WERI-Rb-1 (cell line): ENCODE measurements at regions not wholly inside any gene's neighbourhood (a gene's known extent, or its start where the extent isn't known, plus 50 kb on each side); places are given as distances from the start of the nearest gene placed in this dataset.
A peak's percentile ranks its signal among the peaks of the same experiment; 100 is the strongest.

ENCODE experiments used
- DNase-seq: peaks from one replicate; pipeline ENCODE4 v3.0.0-alpha.2; 2020
- H3K27ac ChIP-seq: fragments of 250-450 bp; sonication (Bioruptor Pico); 2 replicates; pipeline ENCODE4 v1.5.1; 2020; ENCODE audit warnings: mild to moderate bottlenecking, moderate library complexity
- H3K27me3 ChIP-seq: fragments of 250-450 bp; sonication (Bioruptor Pico); 2 replicates; pipeline ENCODE4 v1.5.1; 2021; ENCODE audit warnings: mild to moderate bottlenecking, low read depth, moderate library complexity; ENCODE audit not compliant: insufficient read depth, severe bottlenecking
- H3K36me3 ChIP-seq: fragments of 250-450 bp; sonication (Bioruptor Pico); 2 replicates; pipeline ENCODE4 v1.5.1; 2020; ENCODE audit warnings: mild to moderate bottlenecking, moderate library complexity
- H3K4me3 ChIP-seq: 2 replicates; pipeline ENCODE4 v1.5.1; 2011; ENCODE audit warnings: low read depth, mild to moderate bottlenecking, control low read depth, low read length
- H3K9me3 ChIP-seq: fragments of 250-450 bp; sonication (Bioruptor Pico); 2 replicates; pipeline ENCODE4 v1.5.1; 2021; ENCODE audit warnings: mild to moderate bottlenecking, moderate library complexity; ENCODE audit not compliant: severe bottlenecking
- TF ChIP-seq, protein P1 (sequence below): IDR thresholded peaks from 2 replicates; pipeline ENCODE4 v1.5.1; 2011; ENCODE audit warnings: low read depth, mild to moderate bottlenecking, control low read depth, inconsistent platforms, low read length

DNA sequence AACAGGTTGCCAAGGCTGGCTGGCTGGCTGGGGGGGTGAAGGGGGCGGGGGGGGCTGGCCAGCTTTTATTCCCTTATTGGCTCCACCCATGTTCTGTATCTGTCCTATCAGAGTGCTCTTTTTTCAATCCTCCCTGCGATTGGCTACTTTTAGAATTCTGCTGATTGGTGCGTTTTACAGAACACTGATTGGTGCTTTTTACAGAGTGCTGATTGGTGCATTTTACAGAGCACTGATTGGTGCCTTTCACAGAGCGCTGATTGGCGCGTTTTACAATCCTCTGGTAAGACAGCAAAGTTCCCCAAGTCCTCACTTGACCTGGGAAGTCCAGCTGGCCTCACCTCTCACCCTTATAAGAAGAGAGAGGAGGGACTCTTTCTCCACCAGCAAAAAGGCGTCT is 175.9 kb downstream of the ERCC6L2 start:
- no peak for DNase-seq
- no peaks in the 10 kb centered on the region for H3K27me3 ChIP-seq
- H3K9me3 ChIP-seq, result no peaks in the 10 kb centered on the region
- no peaks in the 10 kb centered on the region for H3K36me3 ChIP-seq
- H3K4me3 ChIP-seq, result no peak overlapping the region
- H3K27ac ChIP-seq, result no peak overlapping the region
- TF ChIP-seq, protein P1, sequence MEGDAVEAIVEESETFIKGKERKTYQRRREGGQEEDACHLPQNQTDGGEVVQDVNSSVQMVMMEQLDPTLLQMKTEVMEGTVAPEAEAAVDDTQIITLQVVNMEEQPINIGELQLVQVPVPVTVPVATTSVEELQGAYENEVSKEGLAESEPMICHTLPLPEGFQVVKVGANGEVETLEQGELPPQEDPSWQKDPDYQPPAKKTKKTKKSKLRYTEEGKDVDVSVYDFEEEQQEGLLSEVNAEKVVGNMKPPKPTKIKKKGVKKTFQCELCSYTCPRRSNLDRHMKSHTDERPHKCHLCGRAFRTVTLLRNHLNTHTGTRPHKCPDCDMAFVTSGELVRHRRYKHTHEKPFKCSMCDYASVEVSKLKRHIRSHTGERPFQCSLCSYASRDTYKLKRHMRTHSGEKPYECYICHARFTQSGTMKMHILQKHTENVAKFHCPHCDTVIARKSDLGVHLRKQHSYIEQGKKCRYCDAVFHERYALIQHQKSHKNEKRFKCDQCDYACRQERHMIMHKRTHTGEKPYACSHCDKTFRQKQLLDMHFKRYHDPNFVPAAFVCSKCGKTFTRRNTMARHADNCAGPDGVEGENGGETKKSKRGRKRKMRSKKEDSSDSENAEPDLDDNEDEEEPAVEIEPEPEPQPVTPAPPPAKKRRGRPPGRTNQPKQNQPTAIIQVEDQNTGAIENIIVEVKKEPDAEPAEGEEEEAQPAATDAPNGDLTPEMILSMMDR, result no peak

- Histone ChIP-seq H3K27me3 (no peaks in the 10 kb centered on the region), H3K36me3 (no peaks in the 10 kb centered on the region), H3K27ac (no peak overlapping the region), H3K4me3 (no peak overlapping the region), H3K9me3 (no peaks in the 10 kb centered on the region)
- TF ChIP-seq, protein P1, result no peak
- DNase-seq, result no peak
Measured at GRCh38 chr9:96050861-96051155, 175.3 kb downstream of the ERCC6L2 start.

- no peak overlapping the region for H3K27ac ChIP-seq
- no peak for DNase-seq
- H3K4me3 ChIP-seq, result no peak overlapping the region
- H3K9me3 ChIP-seq, result no peaks in the 10 kb centered on the region
- TF ChIP-seq, protein P1, result no peak
- H3K27me3 ChIP-seq, result no peaks in the 10 kb centered on the region
- no peaks in the 10 kb centered on the region for H3K36me3 ChIP-seq
Measured at GRCh38 chr9:96050048-96050860, 174.8 kb downstream of the ERCC6L2 start.

GRCh38 chr9:96048956-96049831 is 173.7 kb downstream of the ERCC6L2 start:
- no peak overlapping the region for H3K4me3 ChIP-seq
- H3K36me3 ChIP-seq, result no peaks in the 10 kb centered on the region

DNA sequence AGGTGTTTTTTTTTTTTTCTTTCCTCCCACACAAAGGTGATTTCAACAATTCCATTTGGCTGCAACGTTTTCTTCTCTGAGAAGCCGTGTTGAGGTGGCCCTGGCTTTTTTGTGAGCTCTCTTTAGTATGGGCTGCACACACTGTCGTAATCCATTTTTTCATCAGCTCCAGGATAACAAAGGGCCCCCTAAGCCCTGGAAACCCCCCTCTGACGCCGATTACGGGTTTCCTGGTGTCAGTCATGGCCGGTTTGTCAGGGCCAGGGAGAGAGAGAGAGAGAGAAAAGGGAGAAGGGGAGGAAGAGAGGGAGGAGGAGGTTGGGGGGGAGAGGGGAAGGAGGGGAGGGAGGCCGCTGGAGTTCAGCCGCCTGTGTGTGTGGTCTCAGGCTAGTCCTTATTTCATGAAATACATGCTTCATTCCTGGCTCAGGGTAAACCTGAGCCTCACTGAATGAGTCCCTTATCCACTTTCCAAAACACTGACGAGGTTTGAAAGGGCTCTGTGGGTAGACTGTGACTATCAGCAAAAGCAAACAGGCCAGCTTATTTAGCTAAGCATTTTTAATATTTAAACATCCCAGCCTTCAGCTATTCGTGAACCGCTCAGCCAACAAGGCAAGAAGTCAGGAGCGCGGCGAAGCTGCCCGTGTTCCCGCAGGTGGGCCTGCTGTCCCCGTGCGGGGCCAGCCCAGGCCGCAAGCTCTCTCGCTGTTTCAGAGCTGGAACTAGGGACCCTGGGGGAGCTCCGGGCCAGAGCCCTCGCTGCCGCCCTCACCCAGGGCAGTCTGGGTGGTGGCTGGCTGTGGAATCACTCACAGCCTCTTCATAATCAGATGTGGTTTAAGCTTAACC is 172.8 kb downstream of the ERCC6L2 start:
- Histone ChIP-seq H3K27me3 (no peaks in the 10 kb centered on the region), H3K9me3 (no peaks in the 10 kb centered on the region), H3K4me3 (no peak overlapping the region), H3K36me3 (no peaks in the 10 kb centered on the region), H3K27ac (peak overlapping the region; percentile 21)
- peak; percentile 57 for DNase-seq
- TF ChIP-seq, protein P1, result no peak

More at GRCh38 chr9:96048956-96049831, 173.7 kb downstream of the ERCC6L2 start:
- H3K27ac ChIP-seq, result no peak overlapping the region
- DNase-seq, result no peak
- no peaks in the 10 kb centered on the region for H3K27me3 ChIP-seq
- TF ChIP-seq, protein P1, result no peak
- H3K9me3 ChIP-seq, result no peaks in the 10 kb centered on the region
